Body of pancreas (tissue), 4 donors: ENCODE measurements at regions not wholly inside any gene's neighbourhood (a gene's known extent, or its start where the extent isn't known, plus 50 kb on each side); places are given as distances from the start of the nearest gene placed in this dataset.

ENCODE experiments used
- POLR2A ChIP-seq, 3 donors: fragments of 450-650 bp; IDR thresholded peaks; one replicate each; pipeline ENCODE4 v1.6.1; 2016; ENCODE audit warnings: antibody characterized with exemption in 3 of 3, mild to moderate bottlenecking in 2 of 3
- TF ChIP-seq, protein P1 (sequence below), 7 experiments: fragments of 450-650 bp in 4 of 7; fragments of 200-600 bp in 3 of 7; sonication (generic) in 3 of 7; IDR thresholded peaks; one replicate each; pipeline ENCODE4 v1.5.1; 2016 to 2019; ENCODE audit warnings: antibody characterized with exemption in 7 of 7

DNA sequence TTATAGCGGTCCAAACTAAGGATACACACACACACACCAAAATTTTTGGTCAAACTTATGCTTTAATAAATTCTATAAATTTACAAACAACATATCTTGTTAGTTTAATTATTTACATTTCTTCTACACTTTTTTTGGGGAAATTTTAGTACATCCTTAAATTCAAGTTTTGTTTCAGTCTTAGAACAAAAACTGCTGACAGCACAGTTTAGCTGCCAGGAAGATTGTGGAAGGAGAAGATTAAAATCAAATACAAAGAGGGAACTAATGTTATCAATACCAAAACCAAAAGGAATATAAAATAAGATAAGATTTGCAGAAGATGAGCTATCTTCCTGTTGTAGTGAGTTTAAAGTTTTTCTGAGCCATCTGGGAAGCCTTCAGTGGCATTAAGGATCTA is 368.8 kb downstream of the AASDHPPT start:
- TF ChIP-seq, protein P1, sequence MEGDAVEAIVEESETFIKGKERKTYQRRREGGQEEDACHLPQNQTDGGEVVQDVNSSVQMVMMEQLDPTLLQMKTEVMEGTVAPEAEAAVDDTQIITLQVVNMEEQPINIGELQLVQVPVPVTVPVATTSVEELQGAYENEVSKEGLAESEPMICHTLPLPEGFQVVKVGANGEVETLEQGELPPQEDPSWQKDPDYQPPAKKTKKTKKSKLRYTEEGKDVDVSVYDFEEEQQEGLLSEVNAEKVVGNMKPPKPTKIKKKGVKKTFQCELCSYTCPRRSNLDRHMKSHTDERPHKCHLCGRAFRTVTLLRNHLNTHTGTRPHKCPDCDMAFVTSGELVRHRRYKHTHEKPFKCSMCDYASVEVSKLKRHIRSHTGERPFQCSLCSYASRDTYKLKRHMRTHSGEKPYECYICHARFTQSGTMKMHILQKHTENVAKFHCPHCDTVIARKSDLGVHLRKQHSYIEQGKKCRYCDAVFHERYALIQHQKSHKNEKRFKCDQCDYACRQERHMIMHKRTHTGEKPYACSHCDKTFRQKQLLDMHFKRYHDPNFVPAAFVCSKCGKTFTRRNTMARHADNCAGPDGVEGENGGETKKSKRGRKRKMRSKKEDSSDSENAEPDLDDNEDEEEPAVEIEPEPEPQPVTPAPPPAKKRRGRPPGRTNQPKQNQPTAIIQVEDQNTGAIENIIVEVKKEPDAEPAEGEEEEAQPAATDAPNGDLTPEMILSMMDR (IDR thresholded peaks at IDR 0.05), result no peak
- TF ChIP-seq POLR2A (IDR thresholded peaks at IDR 0.05), result no peak
